22Rv1 (cell line): ENCODE measurements at regions not wholly inside any gene's neighbourhood (a gene's known extent, or its start where the extent isn't known, plus 50 kb on each side); places are given as distances from the start of the nearest gene placed in this dataset.

ENCODE experiments used
- H3K27ac ChIP-seq: fragments of 450-650 bp; 2 replicates; pipeline ENCODE4 v1.5.1; 2017
- CTCF ChIP-seq: fragments of 450-650 bp; IDR thresholded peaks from 2 replicates; pipeline ENCODE4 v1.5.1; 2017; ENCODE audit warnings: mild to moderate bottlenecking
- ZFX ChIP-seq: fragments of 450-650 bp; IDR thresholded peaks from 2 replicates; pipeline ENCODE4 v1.6.1; 2017; ENCODE audit warnings: antibody characterized with exemption, borderline replicate concordance

DNA sequence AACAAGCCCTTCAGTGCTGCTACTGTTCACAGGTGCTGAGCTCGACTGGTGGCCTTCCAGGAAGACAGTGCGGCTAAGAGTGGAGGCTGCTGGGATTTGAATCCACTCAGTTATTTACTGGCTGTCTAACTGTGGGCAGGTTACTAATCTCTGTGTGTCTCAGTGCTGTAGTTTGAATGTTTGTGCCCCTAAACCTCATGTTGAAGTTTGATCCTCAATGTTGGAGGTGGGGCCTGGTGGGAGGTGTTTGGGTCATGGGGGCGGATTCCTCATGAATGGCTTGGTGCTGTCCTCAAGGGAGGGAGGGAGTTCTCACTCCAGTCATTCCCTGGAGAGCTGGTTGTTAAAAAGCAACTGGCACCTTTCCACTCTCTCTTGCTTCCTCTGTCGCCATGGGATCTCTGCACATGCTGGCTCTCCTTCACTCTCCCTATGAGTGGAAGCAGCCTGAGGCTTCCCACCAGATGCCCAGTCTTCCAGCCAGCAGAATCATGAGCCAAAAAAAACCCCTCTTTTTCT is 334.8 kb downstream of the RPS6KC1 start:
- H3K27ac ChIP-seq = no peak overlapping the region
- no peak for TF ChIP-seq CTCF
- no peak for TF ChIP-seq ZFX

- TF ChIP-seq ZFX = no peak
- TF ChIP-seq CTCF = no peak
- no peak overlapping the region for H3K27ac ChIP-seq
These were observed 336.5 kb downstream of the RPS6KC1 start for GRCh38 chr1:213387380-213388015.

DNA sequence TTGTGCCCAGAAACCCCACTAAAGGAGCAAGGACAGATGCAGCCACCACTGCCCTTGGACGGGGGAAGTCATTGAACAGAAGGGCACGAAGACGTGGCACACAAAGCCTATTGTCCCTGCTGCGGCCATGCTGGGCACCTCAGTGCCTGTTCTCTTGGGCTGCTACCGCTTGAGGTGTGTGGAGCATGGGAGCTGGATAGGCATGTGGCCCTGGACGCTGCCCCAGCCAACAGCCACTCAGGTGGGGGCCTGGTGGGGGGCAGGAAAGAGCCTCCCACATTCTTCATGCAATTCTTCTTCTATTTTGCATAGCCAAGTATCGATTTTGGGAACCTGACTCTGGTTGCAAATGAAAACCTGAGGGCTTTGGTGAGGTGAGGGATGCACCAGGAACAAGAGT is 337.2 kb downstream of the RPS6KC1 start:
- no peak overlapping the region for H3K27ac ChIP-seq
- TF ChIP-seq CTCF (no peak), ZFX (no peak)

- TF ChIP-seq ZFX (no peak), CTCF (no peak)
- H3K27ac ChIP-seq = no peak overlapping the region
These were observed 338.1 kb downstream of the RPS6KC1 start for GRCh38 chr1:213389061-213389581.

DNA sequence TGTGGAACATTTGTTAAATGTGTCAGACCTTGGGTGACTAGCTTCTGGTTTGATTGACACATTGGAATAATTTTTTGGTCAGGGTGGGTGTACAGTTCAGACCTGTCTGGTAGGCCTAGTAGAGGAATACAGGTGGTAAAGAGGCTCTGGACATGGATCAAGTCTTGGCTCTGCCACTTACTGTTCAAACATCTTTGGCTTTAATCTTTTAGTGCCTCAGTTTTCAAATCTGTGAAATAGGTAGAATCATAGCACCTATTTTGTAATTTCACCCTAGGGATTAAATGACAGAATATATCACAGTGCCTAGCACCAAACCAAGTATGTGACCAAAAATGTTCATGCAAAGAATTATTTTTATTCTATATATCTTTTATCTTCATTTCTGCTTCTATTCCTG is 340.4 kb downstream of the RPS6KC1 start:
- no peak overlapping the region for H3K27ac ChIP-seq
- TF ChIP-seq ZFX = no peak
- TF ChIP-seq CTCF = no peak

GRCh38 chr1:213393860-213394259 is 342.8 kb downstream of the RPS6KC1 start:
- TF ChIP-seq CTCF = no peak

DNA sequence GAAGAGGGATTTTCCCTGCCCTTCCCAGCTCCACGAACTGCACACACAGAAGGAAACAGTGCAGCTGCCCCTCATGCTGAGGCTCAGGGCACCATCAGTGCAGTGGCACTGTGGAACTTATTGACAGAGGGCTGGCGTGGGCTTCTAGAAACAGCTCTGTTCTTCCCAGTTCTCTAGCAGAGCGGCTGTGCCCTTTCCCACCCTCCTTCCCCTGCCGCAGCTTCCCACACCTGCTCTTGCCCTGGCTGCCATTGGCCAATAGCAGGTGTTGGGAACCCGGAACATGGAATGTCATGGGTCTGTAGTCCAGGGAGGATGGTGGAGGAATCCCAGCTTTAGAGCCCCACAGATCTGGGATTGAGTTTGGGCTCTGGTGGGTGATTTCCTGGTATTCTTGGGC is 343.8 kb downstream of the RPS6KC1 start:
- H3K27ac ChIP-seq = no peak overlapping the region
- TF ChIP-seq CTCF = no peak
- TF ChIP-seq ZFX = no peak

More at GRCh38 chr1:213393860-213394259, 342.8 kb downstream of the RPS6KC1 start:
- H3K27ac ChIP-seq = no peak overlapping the region
